ENCODE measurements at regions not wholly inside any gene's neighbourhood (a gene's known extent, or its start where the extent isn't known, plus 50 kb on each side); places are given as distances from the start of the nearest gene placed in this dataset.
A peak's percentile ranks its signal among the peaks of the same experiment; 100 is the strongest.

DNA sequence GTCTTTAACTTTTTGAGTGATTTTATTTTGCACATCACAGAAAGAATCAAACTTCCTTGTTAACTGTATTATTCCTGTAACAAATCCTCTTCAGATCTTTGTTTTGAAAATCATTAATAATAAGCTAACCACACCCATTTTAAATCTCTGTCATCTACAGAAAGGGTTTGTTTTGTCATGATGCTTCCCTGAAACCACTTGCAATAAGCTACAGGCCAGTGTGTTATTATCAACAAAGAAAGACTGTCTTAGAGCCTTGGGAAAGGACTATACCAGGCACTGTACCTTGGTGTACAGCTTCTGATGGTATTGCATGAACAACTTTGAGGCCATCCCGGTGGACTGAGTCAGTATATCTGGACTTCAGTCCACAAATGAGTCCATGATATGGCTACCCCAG, 145.3 kb upstream of the FAM3C start:
- Mint-ChIP-seq H3K9me3 (peaks cover 6% of the 10 kb centered on the region), H3K36me3 (peaks cover 3% of the 10 kb centered on the region), H3K27ac (no peak overlapping the region), H3K27me3 (ENCODE audit: insufficient read depth, low read depth) (no peaks in the 10 kb centered on the region), H3K4me3 (no peak overlapping the region), H3K4me1 (no peaks in the 10 kb centered on the region)
- TF ChIP-seq, protein P1, sequence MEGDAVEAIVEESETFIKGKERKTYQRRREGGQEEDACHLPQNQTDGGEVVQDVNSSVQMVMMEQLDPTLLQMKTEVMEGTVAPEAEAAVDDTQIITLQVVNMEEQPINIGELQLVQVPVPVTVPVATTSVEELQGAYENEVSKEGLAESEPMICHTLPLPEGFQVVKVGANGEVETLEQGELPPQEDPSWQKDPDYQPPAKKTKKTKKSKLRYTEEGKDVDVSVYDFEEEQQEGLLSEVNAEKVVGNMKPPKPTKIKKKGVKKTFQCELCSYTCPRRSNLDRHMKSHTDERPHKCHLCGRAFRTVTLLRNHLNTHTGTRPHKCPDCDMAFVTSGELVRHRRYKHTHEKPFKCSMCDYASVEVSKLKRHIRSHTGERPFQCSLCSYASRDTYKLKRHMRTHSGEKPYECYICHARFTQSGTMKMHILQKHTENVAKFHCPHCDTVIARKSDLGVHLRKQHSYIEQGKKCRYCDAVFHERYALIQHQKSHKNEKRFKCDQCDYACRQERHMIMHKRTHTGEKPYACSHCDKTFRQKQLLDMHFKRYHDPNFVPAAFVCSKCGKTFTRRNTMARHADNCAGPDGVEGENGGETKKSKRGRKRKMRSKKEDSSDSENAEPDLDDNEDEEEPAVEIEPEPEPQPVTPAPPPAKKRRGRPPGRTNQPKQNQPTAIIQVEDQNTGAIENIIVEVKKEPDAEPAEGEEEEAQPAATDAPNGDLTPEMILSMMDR (IDR thresholded peaks at IDR 0.05): no peak
- no peak for TF ChIP-seq EZH2 (IDR thresholded peaks at IDR 0.05)
- TF ChIP-seq EZH2phosphoT487 (IDR thresholded peaks at IDR 0.05): no peak
- no peaks in the 10 kb centered on the region for H3K36me3 ChIP-seq
- H3K9ac ChIP-seq: no peak overlapping the region
- no peaks in the 10 kb centered on the region for H4K20me1 ChIP-seq (ENCODE audit: low read depth)
- H3K4me2 ChIP-seq: no peak overlapping the region
- no peak for DNase-seq (ENCODE audit: low spot score)
- H3K4me3 ChIP-seq: no peak overlapping the region
- H3K9me3 ChIP-seq (ENCODE audit: low read depth): no peaks in the 10 kb centered on the region
- H3K79me2 ChIP-seq (ENCODE audit: low read depth): no peaks in the 10 kb centered on the region
- H3K4me1 ChIP-seq: no peaks in the 10 kb centered on the region
- H3K27ac ChIP-seq: no peak overlapping the region
- peak overlapping the region; percentile 45 for H2AFZ ChIP-seq (replicated peaks)
- no peaks in the 10 kb centered on the region for H3F3A ChIP-seq (ENCODE audit: low read depth)
- no peaks in the 10 kb centered on the region for H3K27me3 ChIP-seq

GRCh38 chr7:121540138-121540537, 144.0 kb upstream of the FAM3C start:
- TF ChIP-seq, protein P1 (IDR thresholded peaks at IDR 0.05): no peak
- TF ChIP-seq EZH2 (IDR thresholded peaks at IDR 0.05) (no peak), EZH2phosphoT487 (IDR thresholded peaks at IDR 0.05) (no peak)

DNA sequence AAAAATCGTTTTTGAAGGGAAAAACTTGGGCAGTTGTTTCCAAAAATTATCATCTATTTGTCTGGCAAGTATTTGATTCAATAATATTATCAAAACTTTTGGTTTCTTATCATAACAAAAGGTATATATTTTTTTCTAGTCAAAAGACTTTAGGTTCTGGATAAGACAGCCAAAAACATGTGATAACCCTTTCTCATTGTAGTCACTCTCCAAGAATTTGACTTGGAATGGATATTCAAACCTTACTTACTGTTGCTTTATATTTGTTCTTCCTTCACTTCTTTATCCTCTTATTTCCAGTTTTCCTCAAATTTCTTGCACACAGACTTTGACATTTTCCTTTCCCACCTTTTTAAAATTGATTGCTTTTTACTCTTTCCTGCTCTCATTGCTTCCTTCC, 140.9 kb upstream of the FAM3C start:
- Histone ChIP-seq H2AFZ (replicated peaks) (no peak overlapping the region), H3K27me3 (no peaks in the 10 kb centered on the region), H3K4me3 (no peak overlapping the region), H3K36me3 (no peaks in the 10 kb centered on the region), H3K79me2 (ENCODE audit: low read depth) (no peaks in the 10 kb centered on the region), H3K9ac (no peak overlapping the region), H3K4me2 (no peak overlapping the region), H3K27ac (no peak overlapping the region), H3K4me1 (no peaks in the 10 kb centered on the region), H4K20me1 (ENCODE audit: low read depth) (no peaks in the 10 kb centered on the region), H3F3A (ENCODE audit: low read depth) (no peaks in the 10 kb centered on the region), H3K9me3 (ENCODE audit: low read depth) (no peaks in the 10 kb centered on the region)
- TF ChIP-seq EZH2phosphoT487 (IDR thresholded peaks at IDR 0.05): no peak
- no peak for TF ChIP-seq EZH2 (IDR thresholded peaks at IDR 0.05)
- TF ChIP-seq, protein P1 (IDR thresholded peaks at IDR 0.05): no peak
- Mint-ChIP-seq H3K9me3 (peaks cover 4% of the 10 kb centered on the region), H3K27ac (no peak overlapping the region), H3K4me3 (no peak overlapping the region), H3K27me3 (ENCODE audit: insufficient read depth, low read depth) (peaks cover 2% of the 10 kb centered on the region), H3K36me3 (no peaks in the 10 kb centered on the region), H3K4me1 (no peaks in the 10 kb centered on the region)
- no peak for DNase-seq (ENCODE audit: low spot score)

More at GRCh38 chr7:121540138-121540537, 144.0 kb upstream of the FAM3C start:
- Histone ChIP-seq H3K36me3 (no peaks in the 10 kb centered on the region), H3K79me2 (ENCODE audit: low read depth) (no peaks in the 10 kb centered on the region), H3K27me3 (no peaks in the 10 kb centered on the region), H3K4me2 (no peak overlapping the region), H3F3A (ENCODE audit: low read depth) (no peaks in the 10 kb centered on the region), H3K4me1 (no peaks in the 10 kb centered on the region), H2AFZ (replicated peaks) (no peak overlapping the region), H3K27ac (no peak overlapping the region), H4K20me1 (ENCODE audit: low read depth) (no peaks in the 10 kb centered on the region), H3K9me3 (ENCODE audit: low read depth) (no peaks in the 10 kb centered on the region), H3K4me3 (no peak overlapping the region), H3K9ac (no peak overlapping the region)
- no peak for DNase-seq (ENCODE audit: low spot score)
- Mint-ChIP-seq H3K27me3 (ENCODE audit: insufficient read depth, low read depth) (no peaks in the 10 kb centered on the region), H3K4me3 (no peak overlapping the region), H3K36me3 (no peaks in the 10 kb centered on the region), H3K4me1 (no peaks in the 10 kb centered on the region), H3K27ac (no peak overlapping the region), H3K9me3 (peaks cover 3% of the 10 kb centered on the region)

All from neural progenitor cell (in vitro differentiated cells).